ENCODE measurements at regions not wholly inside any gene's neighbourhood (a gene's known extent, or its start where the extent isn't known, plus 50 kb on each side); places are given as distances from the start of the nearest gene placed in this dataset.

- Mint-ChIP-seq H3K36me3 (no peaks in the 10 kb centered on the region), H3K27ac (no peak overlapping the region), H3K4me3 (no peak overlapping the region), H3K27me3 (no peaks in the 10 kb centered on the region), H3K4me1 (ENCODE audit: unreplicated experiment) (no peaks in the 10 kb centered on the region), H3K9me3 (peaks cover 5% of the 10 kb centered on the region)
- TF ChIP-seq CTCF (conservative IDR thresholded peaks at IDR 0.05), result no peak
- no peak for DNase-seq (ENCODE audit: extremely low spot score, unreplicated experiment)
Measured at GRCh38 chr11:39462506-39462905, 1996.9 kb downstream of the LRRC4C start.

DNA sequence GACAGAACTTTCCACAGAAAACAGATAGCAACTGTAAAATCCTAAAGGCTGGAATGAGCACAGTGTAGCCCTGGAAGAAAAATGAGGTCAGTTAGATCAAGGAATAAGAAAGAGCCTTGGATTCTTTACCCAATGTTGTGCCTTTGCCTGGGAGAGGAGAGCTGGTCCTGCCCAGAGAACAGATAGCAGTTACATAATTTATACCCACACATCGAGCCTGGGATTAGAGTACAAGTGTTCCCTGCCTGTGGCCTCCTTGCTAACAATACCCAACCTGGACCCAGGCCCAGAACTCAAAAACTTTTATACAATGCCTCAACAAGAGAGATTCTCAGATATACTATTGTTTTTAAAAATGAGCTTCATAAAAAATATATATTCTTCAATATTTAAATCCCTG is 1998.4 kb downstream of the LRRC4C start:
- no peak for DNase-seq (ENCODE audit: extremely low spot score, unreplicated experiment)
- H3K36me3 Mint-ChIP-seq, result no peaks in the 10 kb centered on the region
- H3K4me3 Mint-ChIP-seq, result no peak overlapping the region
- H3K27me3 Mint-ChIP-seq, result no peaks in the 10 kb centered on the region
- H3K4me1 Mint-ChIP-seq (ENCODE audit: unreplicated experiment), result no peaks in the 10 kb centered on the region
- peaks cover 5% of the 10 kb centered on the region for H3K9me3 Mint-ChIP-seq
- H3K27ac Mint-ChIP-seq, result no peak overlapping the region
- no peak for TF ChIP-seq CTCF (conservative IDR thresholded peaks at IDR 0.05)

DNA sequence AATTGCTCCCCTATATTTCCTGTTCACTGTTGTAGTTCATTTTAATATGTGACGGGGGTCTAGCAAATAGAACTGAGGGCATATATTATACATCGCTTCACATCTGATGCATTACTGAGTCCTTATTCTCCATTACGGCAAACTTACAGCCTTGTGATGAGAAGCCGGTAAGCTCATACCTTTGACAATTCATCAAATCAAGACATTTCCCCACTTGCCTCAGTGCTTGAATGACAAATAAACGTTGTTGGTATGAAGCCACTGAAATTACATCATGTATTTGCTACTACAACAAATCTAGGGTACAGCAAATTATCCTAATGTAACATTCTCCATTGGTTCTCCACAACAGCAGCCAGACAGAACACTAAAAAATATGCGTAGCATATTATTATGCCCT is 1999.8 kb downstream of the LRRC4C start:
- no peak overlapping the region for H3K27ac Mint-ChIP-seq
- TF ChIP-seq CTCF (conservative IDR thresholded peaks at IDR 0.05), result no peak
- no peaks in the 10 kb centered on the region for H3K27me3 Mint-ChIP-seq
- H3K36me3 Mint-ChIP-seq, result no peaks in the 10 kb centered on the region
- peaks cover 5% of the 10 kb centered on the region for H3K9me3 Mint-ChIP-seq
- no peaks in the 10 kb centered on the region for H3K4me1 Mint-ChIP-seq (ENCODE audit: unreplicated experiment)
- DNase-seq (ENCODE audit: extremely low spot score, unreplicated experiment), result no peak
- H3K4me3 Mint-ChIP-seq, result no peak overlapping the region

- Mint-ChIP-seq H3K27me3 (no peaks in the 10 kb centered on the region), H3K36me3 (no peaks in the 10 kb centered on the region), H3K4me3 (no peak overlapping the region), H3K27ac (no peak overlapping the region), H3K4me1 (ENCODE audit: unreplicated experiment) (no peaks in the 10 kb centered on the region), H3K9me3 (peaks cover 5% of the 10 kb centered on the region)
- no peak for DNase-seq (ENCODE audit: extremely low spot score, unreplicated experiment)
- TF ChIP-seq CTCF (conservative IDR thresholded peaks at IDR 0.05), result no peak
Measured at GRCh38 chr11:39458481-39458880, 2001.0 kb downstream of the LRRC4C start.

GRCh38 chr11:39443424-39444022 is 2015.9 kb downstream of the LRRC4C start:
- TF ChIP-seq CTCF (conservative IDR thresholded peaks at IDR 0.05), result no peak
- no peak overlapping the region for H3K4me3 Mint-ChIP-seq
- no peaks in the 10 kb centered on the region for H3K27me3 Mint-ChIP-seq
- peaks cover under 1% of the 10 kb centered on the region for H3K9me3 Mint-ChIP-seq
- H3K4me1 Mint-ChIP-seq (ENCODE audit: unreplicated experiment), result no peaks in the 10 kb centered on the region
- DNase-seq (ENCODE audit: extremely low spot score, unreplicated experiment), result no peak
- no peak overlapping the region for H3K27ac Mint-ChIP-seq
- H3K36me3 Mint-ChIP-seq, result no peaks in the 10 kb centered on the region

- no peak for TF ChIP-seq CTCF (conservative IDR thresholded peaks at IDR 0.05)
- H3K4me3 Mint-ChIP-seq, result no peak overlapping the region
Measured at GRCh38 chr11:39442177-39442576, 2017.3 kb downstream of the LRRC4C start.

More at GRCh38 chr11:39442177-39442576, 2017.3 kb downstream of the LRRC4C start:
- H3K4me1 Mint-ChIP-seq (ENCODE audit: unreplicated experiment), result no peaks in the 10 kb centered on the region
- H3K27ac Mint-ChIP-seq, result no peak overlapping the region
- H3K27me3 Mint-ChIP-seq, result no peaks in the 10 kb centered on the region
- no peaks in the 10 kb centered on the region for H3K9me3 Mint-ChIP-seq
- H3K36me3 Mint-ChIP-seq, result no peaks in the 10 kb centered on the region
- DNase-seq (ENCODE audit: extremely low spot score, unreplicated experiment), result no peak
